ENCODE measurements at regions not wholly inside any gene's neighbourhood (a gene's known extent, or its start where the extent isn't known, plus 50 kb on each side); places are given as distances from the start of the nearest gene placed in this dataset.
"Not testable (repeated sequence)": the region's sequence is repeated elsewhere in the genome, so short reads cannot be mapped to it uniquely, and the experiment has no call there.

GRCh38 chr2:16093639-16094529 is 153.5 kb downstream of the MYCN start:
- no peak overlapping the region for H3K9ac ChIP-seq (ENCODE audit: low read length)
- no peak overlapping the region for H3K4me3 ChIP-seq (ENCODE audit: low read length)
- H3K27ac ChIP-seq (ENCODE audit: low read length), result no peak overlapping the region
- H3K4me1 ChIP-seq (ENCODE audit: control insufficient read depth, low read depth, low read length), result no peaks in the 10 kb centered on the region
- no peaks in the 10 kb centered on the region for H3K9me3 ChIP-seq (ENCODE audit: control insufficient read depth, low read depth, low read length)
- no peaks in the 10 kb centered on the region for H3K27me3 ChIP-seq (ENCODE audit: control insufficient read depth, insufficient read depth, low read length)
- H3K36me3 ChIP-seq (ENCODE audit: control insufficient read depth, low read depth, low read length), result no peaks in the 10 kb centered on the region

GRCh38 chr2:16092861-16093638 is 152.7 kb downstream of the MYCN start:
- Histone ChIP-seq H3K4me3 (ENCODE audit: low read length) (no peak overlapping the region), H3K36me3 (ENCODE audit: control insufficient read depth, low read depth, low read length) (no peaks in the 10 kb centered on the region)

GRCh38 chr2:16091576-16092282 is 151.4 kb downstream of the MYCN start:
- Histone ChIP-seq H3K9ac (ENCODE audit: low read length) (no peak overlapping the region), H3K27me3 (ENCODE audit: control insufficient read depth, insufficient read depth, low read length) (no peaks in the 10 kb centered on the region), H3K27ac (ENCODE audit: low read length) (no peak overlapping the region), H3K4me3 (ENCODE audit: low read length) (no peak overlapping the region), H3K9me3 (ENCODE audit: control insufficient read depth, low read depth, low read length) (no peaks in the 10 kb centered on the region), H3K36me3 (ENCODE audit: control insufficient read depth, low read depth, low read length) (no peaks in the 10 kb centered on the region), H3K4me1 (ENCODE audit: control insufficient read depth, low read depth, low read length) (no peaks in the 10 kb centered on the region)

More at GRCh38 chr2:16092861-16093638, 152.7 kb downstream of the MYCN start:
- H3K27me3 ChIP-seq (ENCODE audit: control insufficient read depth, insufficient read depth, low read length), result no peaks in the 10 kb centered on the region
- no peaks in the 10 kb centered on the region for H3K4me1 ChIP-seq (ENCODE audit: control insufficient read depth, low read depth, low read length)
- no peak overlapping the region for H3K27ac ChIP-seq (ENCODE audit: low read length)
- no peak overlapping the region for H3K9ac ChIP-seq (ENCODE audit: low read length)
- no peaks in the 10 kb centered on the region for H3K9me3 ChIP-seq (ENCODE audit: control insufficient read depth, low read depth, low read length)

- Histone ChIP-seq H3K27me3 (ENCODE audit: control insufficient read depth, insufficient read depth, low read length) (no peaks in the 10 kb centered on the region), H3K4me3 (ENCODE audit: low read length) (no peak overlapping the region), H3K4me1 (ENCODE audit: control insufficient read depth, low read depth, low read length) (no peaks in the 10 kb centered on the region), H3K27ac (ENCODE audit: low read length) (no peak overlapping the region), H3K9me3 (ENCODE audit: control insufficient read depth, low read depth, low read length) (no peaks in the 10 kb centered on the region), H3K9ac (ENCODE audit: low read length) (no peak overlapping the region), H3K36me3 (ENCODE audit: control insufficient read depth, low read depth, low read length) (no peaks in the 10 kb centered on the region)
Measured at GRCh38 chr2:16090650-16091575, 150.6 kb downstream of the MYCN start.

GRCh38 chr2:16089491-16089890 is 149.1 kb downstream of the MYCN start:
- not testable (repeated sequence) for H3K4me3 ChIP-seq (ENCODE audit: low read length); H3K27ac ChIP-seq (ENCODE audit: low read length)

GRCh38 chr2:16088802-16089112 is 148.4 kb downstream of the MYCN start:
- H3K4me1 ChIP-seq (ENCODE audit: control insufficient read depth, low read depth, low read length), result peaks cover 6% of the 10 kb centered on the region
- no peak overlapping the region for H3K4me3 ChIP-seq (ENCODE audit: low read length)
- H3K36me3 ChIP-seq (ENCODE audit: control insufficient read depth, low read depth, low read length), result no peaks in the 10 kb centered on the region
- no peaks in the 10 kb centered on the region for H3K9me3 ChIP-seq (ENCODE audit: control insufficient read depth, low read depth, low read length)
- no peak overlapping the region for H3K9ac ChIP-seq (ENCODE audit: low read length)
- no peak overlapping the region for H3K27ac ChIP-seq (ENCODE audit: low read length)
- H3K27me3 ChIP-seq (ENCODE audit: control insufficient read depth, insufficient read depth, low read length), result no peaks in the 10 kb centered on the region

More at GRCh38 chr2:16089491-16089890, 149.1 kb downstream of the MYCN start:
- H3K27me3 ChIP-seq (ENCODE audit: control insufficient read depth, insufficient read depth, low read length); H3K9ac ChIP-seq (ENCODE audit: low read length); H3K36me3 ChIP-seq (ENCODE audit: control insufficient read depth, low read depth, low read length); H3K9me3 ChIP-seq (ENCODE audit: control insufficient read depth, low read depth, low read length); H3K4me1 ChIP-seq (ENCODE audit: control insufficient read depth, low read depth, low read length): not testable (repeated sequence)

- no peak overlapping the region for H3K4me3 ChIP-seq (ENCODE audit: low read length)
- H3K4me1 ChIP-seq (ENCODE audit: control insufficient read depth, low read depth, low read length), result peaks cover 11% of the 10 kb centered on the region
- no peaks in the 10 kb centered on the region for H3K36me3 ChIP-seq (ENCODE audit: control insufficient read depth, low read depth, low read length)
- no peaks in the 10 kb centered on the region for H3K9me3 ChIP-seq (ENCODE audit: control insufficient read depth, low read depth, low read length)
- no peaks in the 10 kb centered on the region for H3K27me3 ChIP-seq (ENCODE audit: control insufficient read depth, insufficient read depth, low read length)
- no peak overlapping the region for H3K9ac ChIP-seq (ENCODE audit: low read length)
- H3K27ac ChIP-seq (ENCODE audit: low read length), result no peak overlapping the region
Measured at GRCh38 chr2:16088035-16088801, 147.9 kb downstream of the MYCN start.

- H3K27me3 ChIP-seq (ENCODE audit: control insufficient read depth, insufficient read depth, low read length); H3K9ac ChIP-seq (ENCODE audit: low read length); H3K4me3 ChIP-seq (ENCODE audit: low read length); H3K36me3 ChIP-seq (ENCODE audit: control insufficient read depth, low read depth, low read length); H3K9me3 ChIP-seq (ENCODE audit: control insufficient read depth, low read depth, low read length); H3K27ac ChIP-seq (ENCODE audit: low read length): not testable (repeated sequence)
- peaks cover 13% of the 10 kb centered on the region for H3K4me1 ChIP-seq (ENCODE audit: control insufficient read depth, low read depth, low read length)
Measured at GRCh38 chr2:16086136-16086535, 145.8 kb downstream of the MYCN start.

- Histone ChIP-seq H3K27me3 (ENCODE audit: control insufficient read depth, insufficient read depth, low read length) (no peaks in the 10 kb centered on the region), H3K9ac (ENCODE audit: low read length) (no peak overlapping the region), H3K4me3 (ENCODE audit: low read length) (no peak overlapping the region), H3K27ac (ENCODE audit: low read length) (no peak overlapping the region), H3K36me3 (ENCODE audit: control insufficient read depth, low read depth, low read length) (no peaks in the 10 kb centered on the region), H3K4me1 (ENCODE audit: control insufficient read depth, low read depth, low read length) (peaks cover 13% of the 10 kb centered on the region), H3K9me3 (ENCODE audit: control insufficient read depth, low read depth, low read length) (no peaks in the 10 kb centered on the region)
Measured at GRCh38 chr2:16085073-16085472, 144.7 kb downstream of the MYCN start.

- peak overlapping the region; percentile 3 for H3K9ac ChIP-seq (ENCODE audit: low read length)
- H3K27me3 ChIP-seq (ENCODE audit: control insufficient read depth, insufficient read depth, low read length), result no peaks in the 10 kb centered on the region
- H3K36me3 ChIP-seq (ENCODE audit: control insufficient read depth, low read depth, low read length), result no peaks in the 10 kb centered on the region
- H3K9me3 ChIP-seq (ENCODE audit: control insufficient read depth, low read depth, low read length), result no peaks in the 10 kb centered on the region
- H3K4me3 ChIP-seq (ENCODE audit: low read length), result no peak overlapping the region
- peaks cover 20% of the 10 kb centered on the region for H3K4me1 ChIP-seq (ENCODE audit: control insufficient read depth, low read depth, low read length)
- H3K27ac ChIP-seq (ENCODE audit: low read length), result no peak overlapping the region
Measured at GRCh38 chr2:16084274-16084673, 143.9 kb downstream of the MYCN start.

Measured in iPS-18a (cell line).